ENCODE measurements at regions not wholly inside any gene's neighbourhood (a gene's known extent, or its start where the extent isn't known, plus 50 kb on each side); places are given as distances from the start of the nearest gene placed in this dataset.

- TF ChIP-seq YY1 (IDR thresholded peaks at IDR 0.05; ENCODE audit: low read depth) (no peak), EP300 (IDR thresholded peaks at IDR 0.05; ENCODE audit: borderline replicate concordance) (no peak), TAF1 (IDR thresholded peaks at IDR 0.05; ENCODE audit: low read depth) (no peak), RAD21 (IDR thresholded peaks at IDR 0.05; ENCODE audit: low read depth) (no peak), REST (IDR thresholded peaks at IDR 0.05; ENCODE audit: low read depth) (no peak), TEAD4 (IDR thresholded peaks at IDR 0.05) (no peak), CREB1 (IDR thresholded peaks at IDR 0.05; ENCODE audit: low read depth) (no peak), CEBPB (IDR thresholded peaks at IDR 0.05) (no peak)
Measured at GRCh38 chr7:19239951-19240350, 94.7 kb upstream of the FERD3L start.

Data from Ishikawa (cell line).